GM18519 (cell line): ENCODE measurements at regions not wholly inside any gene's neighbourhood (a gene's known extent, or its start where the extent isn't known, plus 50 kb on each side); places are given as distances from the start of the nearest gene placed in this dataset.

ENCODE experiments used
- ATAC-seq: cut with Tn5 transposase; IDR thresholded peaks from one replicate; pipeline ENCODE4 v1.9.1; 2021; ENCODE audit warnings: mild to moderate bottlenecking, moderate library complexity; ENCODE audit not compliant: unreplicated experiment, low FRiP score

DNA sequence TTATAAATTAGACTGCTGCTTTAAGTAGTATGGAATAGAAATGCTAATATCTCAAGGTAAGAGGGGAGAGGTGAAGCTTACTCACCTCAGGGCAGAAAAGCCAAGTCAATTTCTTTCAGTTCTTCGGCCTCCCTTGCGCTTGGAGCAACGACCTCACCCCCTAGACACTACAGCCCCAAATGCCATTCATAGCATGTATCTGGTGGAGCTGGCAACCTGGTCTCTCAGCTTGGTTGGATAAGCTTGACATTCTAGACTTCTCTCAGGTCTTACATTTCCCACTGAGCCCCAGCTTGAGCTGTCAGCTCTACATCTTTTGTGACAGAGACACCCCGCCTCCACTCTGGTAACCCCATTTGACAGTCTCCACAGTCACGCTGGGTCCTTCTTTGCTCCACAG lies 154.9 kb downstream of the ZNF608 start:
- no peak for ATAC-seq

DNA sequence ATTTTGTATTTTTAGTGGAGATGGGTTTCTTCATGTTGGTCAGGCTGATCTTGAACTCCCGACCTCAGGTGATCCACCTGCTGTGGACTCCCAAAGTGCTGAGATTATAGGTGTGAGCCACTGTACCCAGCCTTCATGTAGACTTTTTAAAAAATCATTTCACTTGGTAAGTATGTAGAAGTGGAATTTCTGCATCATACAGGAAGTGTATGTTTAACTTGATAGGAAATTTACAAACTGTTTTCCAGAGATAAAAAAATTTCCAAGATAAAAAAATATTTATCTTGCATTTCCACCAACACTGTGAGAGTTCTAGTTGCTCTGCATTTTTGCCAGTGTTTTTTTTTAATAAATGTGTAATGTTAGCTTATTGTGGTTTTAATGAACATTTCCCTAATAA lies 155.8 kb downstream of the ZNF608 start:
- no peak for ATAC-seq

GRCh38 chr5:124587280-124587679 lies 159.2 kb downstream of the ZNF608 start:
- no peak for ATAC-seq

GRCh38 chr5:124584991-124585715 lies 161.3 kb downstream of the ZNF608 start:
- ATAC-seq: no peak

DNA sequence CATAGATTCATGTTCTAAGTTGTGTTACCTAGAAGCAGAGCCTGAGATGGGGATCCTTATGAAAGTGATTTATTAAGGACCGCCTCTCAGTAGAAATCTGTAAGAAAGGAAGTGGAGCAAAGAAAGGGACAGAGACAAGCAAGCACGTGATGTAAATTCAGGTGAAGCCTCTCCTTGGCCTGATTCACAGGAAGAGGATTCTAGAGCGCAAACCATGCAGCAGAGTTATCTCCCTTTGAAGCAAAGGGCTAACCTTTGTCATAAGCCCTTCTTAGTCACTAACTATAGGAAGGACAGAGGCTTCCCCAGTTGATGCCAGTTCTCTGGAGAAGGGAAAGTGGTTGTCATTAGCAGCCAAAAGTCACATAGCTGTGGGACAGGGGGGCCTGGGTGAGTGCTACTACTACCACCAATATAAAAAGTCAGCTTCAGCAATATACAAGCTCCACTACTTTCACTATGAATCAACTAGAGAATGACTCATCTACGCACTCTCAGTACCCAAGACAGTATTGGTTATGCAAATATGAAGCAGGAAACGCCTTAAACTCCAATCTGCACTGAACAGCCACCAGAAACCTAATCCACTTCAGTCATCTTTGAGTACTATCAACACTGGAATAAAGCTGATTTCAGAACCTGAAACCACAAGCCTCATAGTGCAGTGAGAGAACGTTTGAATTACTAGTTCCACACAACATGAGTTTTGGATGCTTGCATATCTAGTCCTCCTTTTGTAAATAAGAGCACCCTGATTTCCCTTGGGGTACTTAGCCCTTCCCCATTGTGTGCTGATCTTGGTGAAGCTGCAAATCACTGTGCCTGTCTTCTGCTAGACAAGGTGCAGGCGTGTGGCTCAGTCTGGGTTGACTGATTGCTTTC lies 162.7 kb downstream of the ZNF608 start:
- ATAC-seq: peak; percentile 98

- no peak for ATAC-seq
Observed at GRCh38 chr5:124582561-124582840, 163.9 kb downstream of the ZNF608 start.

DNA sequence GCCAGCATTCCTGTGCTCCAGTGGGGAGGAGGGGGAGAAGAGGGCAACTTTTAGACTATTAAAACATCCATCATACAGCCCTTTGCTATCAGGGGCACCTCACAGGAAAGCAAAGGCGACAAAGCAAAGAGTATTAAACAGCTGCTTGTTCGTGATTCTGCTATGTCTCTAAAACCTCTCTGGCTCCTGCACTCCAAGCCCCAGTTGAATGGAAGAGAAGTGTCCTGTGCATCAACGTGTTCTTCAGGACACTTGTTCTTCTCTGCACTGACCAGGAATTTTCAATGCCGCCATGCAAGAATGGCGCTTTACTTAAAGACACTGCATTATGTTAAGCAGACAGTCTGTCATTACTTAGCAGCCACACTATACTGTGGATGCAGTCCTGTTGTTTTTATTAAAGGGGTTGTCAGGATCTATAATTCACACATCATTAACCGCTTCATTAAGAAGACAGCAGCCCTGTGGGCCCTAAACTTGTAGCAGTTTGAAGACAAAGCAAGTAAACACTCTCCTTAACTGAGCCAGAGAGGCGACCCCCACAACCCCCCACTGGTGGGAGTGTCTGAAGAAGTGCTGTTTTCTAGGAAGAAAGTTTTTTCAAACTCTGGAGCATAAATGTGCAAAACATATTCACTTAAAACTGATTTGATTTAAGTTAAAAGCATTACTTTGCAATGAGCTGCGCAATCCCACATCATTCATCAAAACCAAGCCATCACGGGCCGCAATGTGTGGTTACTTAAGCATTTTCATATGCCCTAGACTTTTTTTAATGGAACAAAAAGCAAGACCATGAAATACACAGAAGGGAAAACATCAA lies 164.5 kb downstream of the ZNF608 start:
- no peak for ATAC-seq

- ATAC-seq: no peak
Observed at GRCh38 chr5:124580925-124581737, 165.3 kb downstream of the ZNF608 start.

GRCh38 chr5:124580512-124580911 lies 165.9 kb downstream of the ZNF608 start:
- ATAC-seq: no peak

- peak; percentile 89 for ATAC-seq
Observed at GRCh38 chr5:124576848-124577409, 169.5 kb downstream of the ZNF608 start.

DNA sequence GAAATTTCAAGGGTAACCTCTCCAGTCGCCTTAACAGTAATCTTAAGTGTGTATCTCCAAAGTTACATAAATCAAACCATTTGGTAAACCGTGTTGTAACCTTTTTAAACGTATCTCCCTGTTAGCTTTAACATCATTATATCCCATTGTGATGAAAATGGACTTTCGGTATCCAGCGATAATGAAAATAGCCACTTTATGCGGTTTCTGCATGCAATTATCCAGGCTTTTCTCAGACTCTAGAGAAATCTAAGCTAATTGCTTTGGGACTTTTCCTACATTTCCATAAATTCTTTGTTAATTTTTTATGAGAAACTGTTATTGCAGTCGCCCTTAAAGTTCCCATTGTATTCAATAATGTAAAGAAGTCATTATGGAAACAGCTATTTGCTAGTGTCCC lies 170.7 kb downstream of the ZNF608 start:
- no peak for ATAC-seq

- ATAC-seq: no peak
Observed at GRCh38 chr5:124574521-124575436, 171.7 kb downstream of the ZNF608 start.

- ATAC-seq: no peak
Observed at GRCh38 chr5:124572971-124573370, 173.5 kb downstream of the ZNF608 start.

DNA sequence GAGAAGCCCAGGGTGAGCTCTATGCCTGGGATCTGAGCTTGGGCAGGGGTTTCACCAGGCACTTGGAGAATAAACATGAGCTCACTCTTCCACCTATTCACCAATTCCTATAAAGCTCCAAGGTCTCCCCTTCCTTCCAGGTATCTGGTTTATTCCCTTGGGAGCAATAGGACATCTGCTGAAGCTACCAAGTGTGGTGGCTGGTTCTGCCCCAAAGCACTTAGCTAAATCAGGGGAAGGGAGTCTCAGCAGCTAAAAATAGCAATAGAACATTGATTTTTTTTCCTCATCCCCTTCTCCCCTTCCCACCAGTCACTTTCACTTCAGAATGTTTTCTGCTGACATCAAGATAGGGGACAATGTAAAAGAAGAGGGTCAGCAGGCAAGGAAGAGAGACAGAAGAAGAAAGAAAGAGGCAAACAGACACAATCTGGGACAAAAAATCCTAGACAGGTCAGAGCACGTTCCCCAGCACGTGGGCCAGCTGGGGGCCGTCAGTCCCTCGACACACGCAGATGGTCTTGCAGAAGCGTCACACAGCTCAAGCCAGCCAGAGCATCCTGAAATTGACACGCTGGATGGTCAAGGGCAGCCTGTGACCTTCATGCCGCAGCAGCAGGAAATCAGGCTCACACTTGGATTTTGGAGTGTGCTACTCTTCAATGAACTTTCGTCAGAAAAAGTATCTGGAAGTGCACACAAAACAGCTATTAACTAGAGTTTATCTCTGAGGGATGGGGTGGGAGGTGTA lies 176.0 kb downstream of the ZNF608 start:
- no peak for ATAC-seq

- ATAC-seq: no peak
Observed at GRCh38 chr5:124566875-124567450, 179.5 kb downstream of the ZNF608 start.

- no peak for ATAC-seq
Observed at GRCh38 chr5:124561451-124561850, 185.0 kb downstream of the ZNF608 start.

DNA sequence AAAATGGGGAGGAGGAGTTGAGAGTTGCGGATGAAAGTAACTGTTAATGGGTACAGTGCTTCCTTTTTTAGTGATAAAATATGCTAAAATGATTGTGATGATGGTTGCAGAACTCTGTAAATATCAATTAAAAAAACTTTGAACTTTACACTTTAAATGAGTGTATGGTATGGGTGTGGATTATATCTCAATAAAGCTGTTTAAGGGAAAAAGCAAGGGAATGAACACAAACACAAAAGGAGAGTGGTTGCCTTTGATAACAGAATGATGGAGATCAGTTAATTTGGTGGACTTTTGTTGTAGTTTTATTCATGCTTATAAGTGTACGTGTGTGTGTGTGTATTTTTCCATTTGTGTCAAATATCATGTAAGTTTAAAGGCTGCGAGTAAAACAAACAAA lies 186.1 kb downstream of the ZNF608 start:
- ATAC-seq: no peak

- no peak for ATAC-seq
Observed at GRCh38 chr5:124557761-124558160, 188.7 kb downstream of the ZNF608 start.
